ENCODE measurements at regions not wholly inside any gene's neighbourhood (a gene's known extent, or its start where the extent isn't known, plus 50 kb on each side); places are given as distances from the start of the nearest gene placed in this dataset.

- DNase-seq (ENCODE audit: low read depth), result no peak
- no peak overlapping the region for H3K4me3 ChIP-seq (ENCODE audit: low read depth, low read length)
- no peak for TF ChIP-seq CTCF (conservative IDR thresholded peaks at IDR 0.05; ENCODE audit: low read depth, low read length)
Observed at GRCh38 chr11:30762188-30762587, 176.0 kb upstream of the MPPED2 start.

- no peak overlapping the region for H3K4me3 ChIP-seq (ENCODE audit: low read depth, low read length)
- TF ChIP-seq CTCF (conservative IDR thresholded peaks at IDR 0.05; ENCODE audit: low read depth, low read length), result no peak
- no peak for DNase-seq (ENCODE audit: low read depth)
Observed at GRCh38 chr11:30760345-30760744, 174.2 kb upstream of the MPPED2 start.

GRCh38 chr11:30758946-30759504, 172.9 kb upstream of the MPPED2 start:
- no peak for TF ChIP-seq CTCF (conservative IDR thresholded peaks at IDR 0.05; ENCODE audit: low read depth, low read length)
- no peak for DNase-seq (ENCODE audit: low read depth)

GRCh38 chr11:30758518-30758917, 172.4 kb upstream of the MPPED2 start:
- H3K4me3 ChIP-seq (ENCODE audit: low read depth, low read length), result no peak overlapping the region
- no peak for TF ChIP-seq CTCF (conservative IDR thresholded peaks at IDR 0.05; ENCODE audit: low read depth, low read length)
- no peak for DNase-seq (ENCODE audit: low read depth)

More at GRCh38 chr11:30758946-30759504, 172.9 kb upstream of the MPPED2 start:
- H3K4me3 ChIP-seq (ENCODE audit: low read depth, low read length), result no peak overlapping the region

- no peak for DNase-seq (ENCODE audit: low read depth)
- TF ChIP-seq CTCF (conservative IDR thresholded peaks at IDR 0.05; ENCODE audit: low read depth, low read length), result no peak
- H3K4me3 ChIP-seq (ENCODE audit: low read depth, low read length), result no peak overlapping the region
Observed at GRCh38 chr11:30758012-30758411, 171.9 kb upstream of the MPPED2 start.

- TF ChIP-seq CTCF (conservative IDR thresholded peaks at IDR 0.05; ENCODE audit: low read depth, low read length), result no peak
- H3K4me3 ChIP-seq (ENCODE audit: low read depth, low read length), result no peak overlapping the region
- no peak for DNase-seq (ENCODE audit: low read depth)
Observed at GRCh38 chr11:30753994-30754393, 167.8 kb upstream of the MPPED2 start.

GRCh38 chr11:30753504-30753903, 167.4 kb upstream of the MPPED2 start:
- H3K4me3 ChIP-seq (ENCODE audit: low read depth, low read length), result no peak overlapping the region
- no peak for DNase-seq (ENCODE audit: low read depth)
- no peak for TF ChIP-seq CTCF (conservative IDR thresholded peaks at IDR 0.05; ENCODE audit: low read depth, low read length)

Measured in choroid plexus epithelial cell (primary cell).